Left lung (tissue), 4 donors: ENCODE measurements at regions not wholly inside any gene's neighbourhood (a gene's known extent, or its start where the extent isn't known, plus 50 kb on each side); places are given as distances from the start of the nearest gene placed in this dataset.

Experiments
- ATAC-seq: fragments of 200-7000 bp; cut with Tn5 transposase; one replicate; pipeline ENCODE4 v1.9.1; 2020; ENCODE audit warnings: moderate library complexity
- DNase-seq, 4 donors: peaks; one replicate each; pipeline ENCODE4 v3.0.0-alpha.2; 2013 to 2020
- H3K27ac ChIP-seq, 2 donors: fragments of 200-600 bp; sonication (generic) in 1 of 2; one replicate each; pipeline versions ENCODE4 v1.5.0 to v1.8.0; 2020 to 2021
- H3K27me3 ChIP-seq, 2 donors: fragments of 200-600 bp; sonication (generic) in 1 of 2; one replicate each; pipeline versions ENCODE4 v1.5.0 to v1.8.0; 2020 to 2021
- H3K36me3 ChIP-seq, 2 donors: fragments of 200-600 bp; sonication (generic) in 1 of 2; one replicate each; pipeline versions ENCODE4 v1.5.0 to v1.8.0; 2020 to 2021
- H3K4me1 ChIP-seq, 2 donors: fragments of 200-600 bp; one replicate each; pipeline ENCODE4 v1.8.0; 2021
- H3K4me3 ChIP-seq, 2 donors: fragments of 200-600 bp; sonication (generic) in 1 of 2; one replicate each; pipeline versions ENCODE4 v1.5.0 to v1.8.0; 2020 to 2021; ENCODE audit warnings: mild to moderate bottlenecking in 1 of 2
- H3K9me3 ChIP-seq, 2 donors: fragments of 200-600 bp; sonication (generic) in 1 of 2; one replicate each; pipeline versions ENCODE4 v1.5.0 to v1.8.0; 2020 to 2021
- CTCF ChIP-seq, 2 donors: fragments of 200-600 bp; sonication (generic) in 1 of 2; IDR thresholded peaks; one replicate each; pipeline versions ENCODE4 v1.5.0 to v1.8.0; 2021; ENCODE audit warnings: antibody characterized with exemption in 2 of 2
- intact Hi-C, 2 donors: fragments of 100-400 bp; cut with DNase I; formaldehyde crosslinking; loops; one replicate each; pipeline versions ENCODE4 v1.11.2 to v1.14.2; 2022
- donor health status: DM: no; HTN: yes; CAD: no.
- donor health status: DM: no; HTN: no; CAD: no.

DNA sequence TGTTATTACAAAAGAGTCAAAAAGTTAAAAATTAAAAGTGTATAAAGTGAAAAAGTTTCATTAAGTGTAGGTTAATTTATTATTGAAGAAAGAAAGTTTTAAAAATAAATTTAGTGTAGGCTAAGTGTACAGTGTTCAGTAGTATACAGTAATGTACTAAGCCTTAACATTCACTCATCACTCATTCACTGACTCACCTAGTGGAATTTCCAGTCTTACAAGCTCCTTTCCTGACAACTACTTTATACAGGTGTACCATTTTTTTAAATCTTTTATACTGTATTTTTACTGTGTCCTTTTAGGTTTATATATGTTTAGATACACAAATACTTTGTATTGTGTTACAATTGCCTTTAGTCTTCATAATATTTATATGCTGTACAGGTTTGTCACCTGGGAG is 530.2 kb upstream of the FAM174A start:
- DNase-seq (peak in 1 of 4 donors; percentile 5), ATAC-seq (no peak)
- intact Hi-C loops = no loop called here
- Histone ChIP-seq H3K27ac (no peak overlapping the region), H3K9me3 (no peaks in the 10 kb centered on the region), H3K27me3 (no peaks in the 10 kb centered on the region), H3K4me3 (no peak overlapping the region), H3K36me3 (no peaks in the 10 kb centered on the region), H3K4me1 (no peaks in the 10 kb centered on the region)
- TF ChIP-seq CTCF (IDR thresholded peaks at IDR 0.05) = no peak

- Histone ChIP-seq H3K4me3 (no peak overlapping the region), H3K9me3 (no peaks in the 10 kb centered on the region), H3K27ac (no peak overlapping the region), H3K27me3 (no peaks in the 10 kb centered on the region), H3K36me3 (no peaks in the 10 kb centered on the region), H3K4me1 (no peaks in the 10 kb centered on the region)
- no peak for TF ChIP-seq CTCF (IDR thresholded peaks at IDR 0.05)
- DNase-seq (peak in 1 of 4 donors; percentile 6), ATAC-seq (no peak)
- intact Hi-C loops = no loop called here
Observed at GRCh38 chr5:99998319-99998718, 536.9 kb upstream of the FAM174A start.

- DNase-seq (no peak), ATAC-seq (no peak)
- Histone ChIP-seq H3K27ac (no peak overlapping the region), H3K27me3 (no peaks in the 10 kb centered on the region), H3K4me3 (no peak overlapping the region), H3K9me3 (no peaks in the 10 kb centered on the region), H3K4me1 (no peaks in the 10 kb centered on the region), H3K36me3 (no peaks in the 10 kb centered on the region)
- intact Hi-C loops = no loop called here
- TF ChIP-seq CTCF (IDR thresholded peaks at IDR 0.05) = no peak
Observed at GRCh38 chr5:99995407-99995806, 539.8 kb upstream of the FAM174A start.

DNA sequence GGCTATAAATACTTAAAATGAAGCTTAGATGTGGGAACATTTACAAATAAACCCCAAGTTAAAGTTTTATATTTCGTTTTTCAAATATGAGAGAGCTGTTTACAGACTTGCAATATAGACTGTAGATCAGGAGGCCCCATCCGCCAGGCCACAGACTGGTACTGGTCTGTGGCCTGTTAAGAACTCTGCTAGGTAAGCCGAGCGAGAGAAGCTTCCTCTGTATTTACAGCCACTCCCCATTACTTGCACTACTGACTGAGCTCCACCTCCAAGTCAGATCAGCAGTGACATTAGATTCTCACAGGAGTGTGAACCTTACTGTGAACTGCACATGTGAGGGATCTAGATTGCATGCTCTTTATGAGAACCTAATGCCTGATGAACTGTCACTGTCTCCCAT is 561.4 kb upstream of the FAM174A start:
- DNase-seq = peak in 1 of 4 donors; percentile 5
- TF ChIP-seq CTCF (IDR thresholded peaks at IDR 0.05) = no peak
- intact Hi-C loops = no loop called here

DNA sequence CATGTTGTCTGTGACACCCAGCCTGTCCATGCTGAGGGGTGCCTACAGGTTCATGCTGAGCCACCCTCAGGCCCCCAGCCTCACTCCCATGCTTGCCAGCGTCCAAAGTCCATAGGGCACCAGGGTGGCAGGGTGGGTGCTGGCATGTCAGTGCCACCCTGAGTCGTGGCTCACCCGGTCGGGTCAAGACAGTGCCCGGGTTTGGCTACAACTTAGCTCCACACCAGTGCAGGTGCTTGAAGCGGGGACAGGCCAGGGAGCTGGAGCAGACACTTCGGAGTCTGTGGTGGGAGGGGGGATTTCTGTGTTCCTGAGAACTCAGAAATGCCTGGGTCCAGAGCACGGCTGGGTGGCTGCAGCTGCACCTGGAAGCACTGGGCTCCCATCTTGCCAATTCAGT is 579.2 kb upstream of the FAM174A start:
- H3K36me3 ChIP-seq = no peaks in the 10 kb centered on the region
- intact Hi-C loops = no loop called here
- H3K4me1 ChIP-seq = no peaks in the 10 kb centered on the region
- H3K9me3 ChIP-seq = no peaks in the 10 kb centered on the region
- H3K27me3 ChIP-seq = no peaks in the 10 kb centered on the region
- no peak overlapping the region for H3K4me3 ChIP-seq
- DNase-seq = peak in 1 of 4 donors; percentile 46
- ATAC-seq = no peak
- TF ChIP-seq CTCF (IDR thresholded peaks at IDR 0.05) = no peak
- no peak overlapping the region for H3K27ac ChIP-seq

More for the DNA sequence above, 561.4 kb upstream of the FAM174A start:
- no peaks in the 10 kb centered on the region for H3K36me3 ChIP-seq
- no peak for ATAC-seq
- no peak overlapping the region for H3K4me3 ChIP-seq
- no peaks in the 10 kb centered on the region for H3K9me3 ChIP-seq
- no peaks in the 10 kb centered on the region for H3K27me3 ChIP-seq
- H3K4me1 ChIP-seq = no peaks in the 10 kb centered on the region
- no peak overlapping the region for H3K27ac ChIP-seq
